Neural cell (in vitro differentiated cells): ENCODE measurements at regions not wholly inside any gene's neighbourhood (a gene's known extent, or its start where the extent isn't known, plus 50 kb on each side); places are given as distances from the start of the nearest gene placed in this dataset.

ENCODE experiments used
- EZH2 ChIP-seq: fragments of 200-600, 300-800 bp; shearing (Covaris generic), sonication (generic); IDR thresholded peaks from 2 replicates; pipeline ENCODE4 v1.6.1; 2014; ENCODE audit warnings: antibody characterized with exemption, low read length, borderline replicate concordance, mild to moderate bottlenecking; ENCODE audit not compliant: insufficient read depth, poor library complexity, severe bottlenecking
- MXI1 ChIP-seq: fragments of 450-650 bp; conservative IDR thresholded peaks from 2 replicates; pipeline ENCODE4 v1.6.1; 2014; ENCODE audit warnings: antibody characterized with exemption, mild to moderate bottlenecking; ENCODE audit not compliant: poor library complexity, severe bottlenecking
- POLR2AphosphoS5 ChIP-seq: IDR thresholded peaks from 2 replicates; pipeline ENCODE4 v1.6.1; 2012

DNA sequence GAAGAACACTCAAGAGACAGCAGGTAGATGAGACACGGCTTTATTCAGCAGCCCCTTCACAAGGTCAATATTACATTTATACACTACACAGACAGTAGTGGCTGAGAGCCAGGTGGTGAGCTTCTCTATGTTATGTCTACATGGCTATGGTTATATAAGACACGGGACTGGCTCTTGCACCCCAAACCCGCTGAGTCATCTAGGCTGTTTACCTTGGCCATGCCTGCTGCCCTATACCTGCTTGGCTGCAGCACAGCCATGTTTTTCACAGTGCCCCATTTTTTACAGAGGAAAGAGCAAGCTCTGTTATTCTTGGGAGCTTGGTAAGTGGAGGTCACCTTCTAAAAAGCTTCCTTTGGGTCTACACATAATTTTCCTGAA, 231.6 kb downstream of the IGSF11 start:
- no peak for TF ChIP-seq EZH2
- no peak for TF ChIP-seq POLR2AphosphoS5
- TF ChIP-seq MXI1: no peak
